ENCODE measurements at regions not wholly inside any gene's neighbourhood (a gene's known extent, or its start where the extent isn't known, plus 50 kb on each side); places are given as distances from the start of the nearest gene placed in this dataset.
A peak's percentile ranks its signal among the peaks of the same experiment; 100 is the strongest.

- Histone ChIP-seq H3K4me3 (peak overlapping the region in 2 of 4 donors; percentile 27 to 36), H3K36me3 (no peaks in the 10 kb centered on the region), H3K27me3 (peaks cover 0 to 9% (median 3%) of the 10 kb centered on the region in 4 donors), H3K27ac (no peak overlapping the region), H3K9me3 (no peaks in the 10 kb centered on the region), H3K4me1 (no peaks in the 10 kb centered on the region)
- DNase-seq (peak in 1 of 6 donors; percentile 74), FAIRE-seq (no peak), ATAC-seq (peak in 1 of 4 donors; percentile 12)
- intact Hi-C loops (cut with DNase I): no loop called here
- TF ChIP-seq CTCF (IDR thresholded peaks at IDR 0.05): no peak
- WGBS, 2 donors: 31 to 41% methylated on average over 23 to 25 of the region's 26 CpGs
These were observed 276.1 kb downstream of the BCOR start for GRCh38 chrX:39821709-39822095.

- no peaks in the 10 kb centered on the region for H3K4me1 ChIP-seq
- peaks cover 0 to 9% (median 3%) of the 10 kb centered on the region in 4 donors for H3K27me3 ChIP-seq
- no peak overlapping the region for H3K4me3 ChIP-seq
- H3K36me3 ChIP-seq: no peaks in the 10 kb centered on the region
- FAIRE-seq (no peak), DNase-seq (no peak), ATAC-seq (no peak)
- no peak overlapping the region for H3K27ac ChIP-seq
- intact Hi-C loops (cut with DNase I): no loop called here
- 62 to 86% methylated on average over 15 of the region's 15 CpGs for WGBS, 2 donors
- TF ChIP-seq CTCF (IDR thresholded peaks at IDR 0.05): no peak
- H3K9me3 ChIP-seq: no peaks in the 10 kb centered on the region
These were observed 275.5 kb downstream of the BCOR start for GRCh38 chrX:39822133-39822748.

- DNase-seq: no peak
- H3K36me3 ChIP-seq: no peaks in the 10 kb centered on the region
- FAIRE-seq: no peak
- no peaks in the 10 kb centered on the region for H3K9me3 ChIP-seq
- intact Hi-C loops (cut with DNase I): no loop called here
- H3K4me1 ChIP-seq: no peaks in the 10 kb centered on the region
- H3K4me3 ChIP-seq: no peak overlapping the region
- no peak for ATAC-seq
- no peak for TF ChIP-seq CTCF (IDR thresholded peaks at IDR 0.05)
- H3K27me3 ChIP-seq: peaks cover 0 to 9% (median 3%) of the 10 kb centered on the region in 4 donors
- no peak overlapping the region for H3K27ac ChIP-seq
- WGBS, 2 donors: 82 to 94% methylated on average over 1 of the region's 1 CpG
These were observed 274.3 kb downstream of the BCOR start for GRCh38 chrX:39823424-39823823.

- intact Hi-C loops (cut with DNase I): no loop called here
- Histone ChIP-seq H3K4me1 (no peaks in the 10 kb centered on the region), H3K9me3 (no peaks in the 10 kb centered on the region), H3K4me3 (no peak overlapping the region), H3K27me3 (peaks cover 0 to 9% (median 3%) of the 10 kb centered on the region in 4 donors), H3K36me3 (no peaks in the 10 kb centered on the region), H3K27ac (no peak overlapping the region)
- 66 to 71% methylated on average over 2 of the region's 2 CpGs for WGBS, 2 donors
- no peak for TF ChIP-seq CTCF (IDR thresholded peaks at IDR 0.05)
- no peak for ATAC-seq
- no peak for FAIRE-seq
- DNase-seq: no peak
These were observed 273.9 kb downstream of the BCOR start for GRCh38 chrX:39823854-39824253.

GRCh38 chrX:39826813-39827543 is 270.8 kb downstream of the BCOR start:
- Histone ChIP-seq H3K4me1 (no peaks in the 10 kb centered on the region), H3K9me3 (no peaks in the 10 kb centered on the region), H3K27me3 (peaks cover 0 to 3% (median 0%) of the 10 kb centered on the region in 4 donors), H3K27ac (no peak overlapping the region), H3K36me3 (no peaks in the 10 kb centered on the region), H3K4me3 (no peak overlapping the region)
- WGBS, 2 donors: 47 to 52% methylated on average over 14 of the region's 14 CpGs
- no peak for DNase-seq
- no peak for TF ChIP-seq CTCF (IDR thresholded peaks at IDR 0.05)
- no peak for FAIRE-seq
- intact Hi-C loops (cut with DNase I): no loop called here
- ATAC-seq: peak in 2 of 4 donors; percentile 12 to 23
